ENCODE measurements at regions not wholly inside any gene's neighbourhood (a gene's known extent, or its start where the extent isn't known, plus 50 kb on each side); places are given as distances from the start of the nearest gene placed in this dataset.

DNA sequence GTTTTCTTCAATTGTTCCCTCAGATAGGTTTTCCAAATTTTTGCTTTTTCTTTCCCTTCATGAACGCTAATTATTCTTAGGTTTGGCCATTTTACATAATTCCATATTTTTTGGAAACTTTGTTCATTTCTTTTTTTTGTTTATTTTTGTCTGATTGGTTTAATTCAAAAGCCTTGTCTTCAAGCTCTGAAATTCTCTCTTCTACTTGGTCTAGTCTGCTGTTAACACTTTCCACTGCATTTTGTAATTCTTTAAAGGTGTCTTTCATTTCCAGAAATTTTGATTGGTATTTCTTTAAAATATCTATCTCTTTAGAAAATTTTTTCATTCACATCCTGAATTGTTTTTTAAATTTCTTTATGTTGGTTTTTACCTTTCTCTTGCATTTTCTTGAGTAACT, 63.9 kb upstream of the VLDLR start:
- DNase-seq (ENCODE audit: insufficient read length, low spot score) (no peak), FAIRE-seq (no peak)

DNA sequence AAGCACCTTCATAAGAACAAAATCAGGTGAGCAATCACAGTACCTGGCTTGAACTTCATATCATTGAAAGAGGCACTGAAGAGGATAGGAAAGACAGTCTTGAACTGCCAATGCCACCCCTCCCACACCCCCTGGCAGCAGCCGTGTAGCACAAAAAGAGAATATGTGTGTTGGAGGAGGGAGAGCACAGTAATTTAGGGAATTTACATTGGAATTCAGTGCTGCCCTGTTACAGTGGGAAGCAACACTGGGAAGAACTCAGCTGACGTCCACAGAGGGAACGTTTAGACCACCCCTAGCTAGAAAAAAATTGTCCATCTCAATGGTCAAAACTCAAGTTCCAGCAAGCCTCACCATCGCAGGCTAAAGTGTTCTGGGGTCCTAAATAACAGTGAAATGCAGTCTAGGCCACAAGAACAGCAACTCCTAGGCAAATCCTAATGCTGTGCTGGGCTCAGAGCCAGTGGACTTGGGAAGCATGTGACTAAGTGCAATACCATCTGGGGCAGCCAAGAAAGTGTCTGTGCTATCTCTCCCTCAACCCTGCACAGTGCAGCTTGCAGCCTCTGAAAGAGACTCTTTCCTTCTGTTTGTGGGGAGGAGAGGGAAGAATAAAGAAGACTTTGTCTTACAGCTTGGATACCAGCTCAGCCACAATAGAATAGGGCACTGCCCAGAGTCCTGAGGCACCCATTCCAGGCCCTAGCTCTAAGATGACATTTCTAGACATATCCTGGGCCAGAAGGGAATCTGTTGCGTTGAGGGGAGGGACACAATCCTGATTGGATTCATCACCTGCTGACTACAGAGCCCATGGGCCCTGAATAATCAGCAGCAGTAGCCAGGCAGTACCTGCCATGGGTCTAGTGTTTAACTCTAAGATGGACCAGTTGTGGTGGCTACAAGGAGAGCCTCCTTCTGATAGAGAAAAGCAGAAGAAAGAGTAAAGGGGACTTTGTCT, 62.1 kb upstream of the VLDLR start:
- FAIRE-seq, result no peak
- no peak for DNase-seq (ENCODE audit: insufficient read length, low spot score)

DNA sequence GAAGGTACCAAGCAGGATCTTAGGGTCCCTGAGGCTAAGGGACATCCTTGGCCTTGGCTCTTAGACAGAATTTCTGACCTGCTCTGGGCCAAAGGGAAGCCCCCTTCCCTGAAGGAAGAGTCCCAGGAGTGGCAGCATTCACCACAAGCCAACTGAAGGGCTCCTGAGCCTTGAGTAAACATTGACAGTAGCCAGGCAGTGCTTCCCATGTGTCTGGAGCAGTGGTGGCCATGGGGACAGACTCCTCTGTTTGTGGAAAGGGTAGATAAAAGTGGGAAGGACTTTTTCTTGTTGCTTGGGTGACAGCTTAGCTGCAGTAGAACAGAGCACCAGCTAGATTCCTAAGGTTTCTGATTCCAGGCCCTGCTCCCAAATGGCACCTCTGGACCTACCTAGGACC, 61.4 kb upstream of the VLDLR start:
- FAIRE-seq (no peak), DNase-seq (ENCODE audit: insufficient read length, low spot score) (no peak)

DNA sequence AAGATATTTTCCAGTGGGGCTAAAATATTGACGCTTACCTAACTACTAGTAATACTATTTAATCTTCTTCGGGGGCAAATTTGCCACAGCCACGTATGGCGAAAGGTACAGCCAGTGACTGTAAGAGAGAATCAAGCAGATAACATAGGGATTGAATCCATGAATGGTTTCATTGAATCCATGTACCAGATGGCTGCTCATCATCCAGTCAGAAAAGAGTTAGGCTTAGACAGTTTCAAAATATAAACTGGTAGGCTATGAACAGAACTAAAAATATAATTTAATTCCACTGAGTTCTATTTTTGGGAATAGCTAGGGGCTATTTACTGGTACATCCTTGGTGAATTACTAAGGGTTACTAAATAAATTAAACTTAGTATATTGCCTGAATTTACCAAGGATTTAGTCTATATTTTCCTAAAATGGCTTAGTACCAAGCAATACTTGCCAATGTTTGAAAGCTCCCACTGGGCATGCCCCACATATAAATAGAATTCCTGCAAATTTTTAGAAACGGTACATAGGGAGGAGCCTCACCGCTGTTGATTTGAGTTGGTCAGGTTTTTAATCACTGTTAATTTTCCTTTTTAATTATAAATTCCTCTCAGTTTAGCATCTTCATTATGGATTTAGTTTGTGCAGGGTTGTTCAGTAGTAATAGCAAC, 55.8 kb upstream of the VLDLR start:
- DNase-seq (ENCODE audit: insufficient read length, low spot score) (no peak), FAIRE-seq (no peak)

DNA sequence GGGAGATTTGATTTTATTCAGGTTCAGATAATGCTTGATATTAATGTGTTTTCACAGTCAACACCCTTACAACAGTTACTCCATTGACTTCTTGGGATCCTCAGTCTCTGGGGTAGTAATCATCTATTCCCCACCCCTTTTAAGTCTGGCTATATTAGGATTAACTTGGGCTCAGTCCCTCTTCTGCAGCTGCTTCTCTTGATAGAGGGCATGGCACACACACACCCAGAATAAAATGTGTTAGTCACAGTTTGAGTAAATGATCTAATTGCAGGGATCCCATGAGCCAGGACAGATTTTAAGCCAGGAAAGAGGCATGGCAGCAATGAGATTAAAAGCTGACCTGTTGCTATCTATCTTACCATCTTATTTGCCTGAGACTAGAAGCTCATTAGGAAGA, 53.7 kb upstream of the VLDLR start:
- no peak for DNase-seq (ENCODE audit: insufficient read length, low spot score)
- no peak for FAIRE-seq

DNA sequence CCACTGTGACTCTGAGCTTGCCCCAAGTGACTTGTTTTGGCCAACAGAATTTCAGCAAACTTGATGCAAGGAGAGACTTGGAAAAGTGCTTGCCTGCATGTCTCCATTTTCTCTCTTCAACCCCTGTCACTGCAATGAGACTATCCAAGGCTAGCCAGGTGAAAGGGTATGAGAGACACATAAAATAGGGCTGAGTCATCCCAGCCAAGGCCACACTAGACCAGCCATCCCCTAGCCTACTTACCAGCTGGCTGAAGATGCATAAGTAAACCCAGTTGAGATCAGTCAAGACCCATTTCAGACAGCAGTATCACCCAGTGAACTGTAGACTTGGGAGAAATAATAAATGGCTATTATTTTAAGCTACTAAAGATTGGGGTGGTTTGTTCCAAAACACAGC, 52.9 kb upstream of the VLDLR start:
- no peak for DNase-seq (ENCODE audit: insufficient read length, low spot score)
- no peak for FAIRE-seq

DNA sequence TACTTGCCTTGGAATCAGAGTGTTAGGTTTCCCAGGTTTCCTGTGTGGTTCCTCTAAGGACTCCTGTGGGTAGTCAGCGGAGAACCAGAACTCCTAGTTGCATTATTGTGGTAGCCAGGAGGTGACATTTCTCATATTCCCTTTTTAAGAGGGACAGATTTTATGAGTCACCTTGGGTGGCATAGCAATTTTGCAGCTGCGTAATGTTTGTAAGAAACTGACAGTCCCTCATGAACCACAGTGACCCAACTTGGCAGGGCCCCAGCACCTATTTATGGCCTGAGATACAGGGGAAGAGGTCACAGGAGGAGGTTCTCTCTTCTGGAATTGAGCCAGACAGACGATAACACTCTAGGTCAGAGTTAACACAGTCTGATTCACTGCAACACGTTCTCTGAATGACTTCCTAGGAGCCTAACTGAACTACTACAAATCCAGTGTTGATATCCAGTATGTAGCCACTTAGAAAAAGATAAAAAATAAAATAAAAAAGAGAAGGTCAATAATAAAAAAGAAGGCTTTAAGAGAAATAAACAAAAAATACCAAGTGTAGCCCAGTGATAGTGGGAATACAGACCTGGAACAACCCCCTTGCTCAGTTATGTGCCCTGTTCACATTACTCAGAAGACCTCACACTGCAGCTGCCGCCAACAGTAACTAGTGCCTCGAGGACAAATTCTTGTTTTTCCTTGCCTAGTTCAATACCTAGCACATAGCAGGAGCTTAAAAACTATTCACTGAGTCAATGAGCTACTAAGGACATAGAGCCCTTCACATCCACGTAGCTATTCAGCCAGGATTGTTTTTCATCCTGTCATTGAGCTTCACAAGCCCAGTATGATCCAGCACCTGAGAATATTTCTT, 50.7 kb upstream of the VLDLR start:
- FAIRE-seq (no peak), DNase-seq (ENCODE audit: insufficient read length, low spot score) (no peak)

Measured in GM19239 (cell line).